DMS153 treated with DMSO at 0.1 percent for 48 hours (cell line): ENCODE measurements at regions not wholly inside any gene's neighbourhood (a gene's known extent, or its start where the extent isn't known, plus 50 kb on each side); places are given as distances from the start of the nearest gene placed in this dataset.
"Not testable (repeated sequence)": the region's sequence is repeated elsewhere in the genome, so short reads cannot be mapped to it uniquely, and the experiment has no call there.

Source experiments
- DNase-seq: peaks from one replicate; lab custom pipeline; 2025; ENCODE audit not compliant: unreplicated experiment; lab: John Stamatoyannopoulos, UW

DNA sequence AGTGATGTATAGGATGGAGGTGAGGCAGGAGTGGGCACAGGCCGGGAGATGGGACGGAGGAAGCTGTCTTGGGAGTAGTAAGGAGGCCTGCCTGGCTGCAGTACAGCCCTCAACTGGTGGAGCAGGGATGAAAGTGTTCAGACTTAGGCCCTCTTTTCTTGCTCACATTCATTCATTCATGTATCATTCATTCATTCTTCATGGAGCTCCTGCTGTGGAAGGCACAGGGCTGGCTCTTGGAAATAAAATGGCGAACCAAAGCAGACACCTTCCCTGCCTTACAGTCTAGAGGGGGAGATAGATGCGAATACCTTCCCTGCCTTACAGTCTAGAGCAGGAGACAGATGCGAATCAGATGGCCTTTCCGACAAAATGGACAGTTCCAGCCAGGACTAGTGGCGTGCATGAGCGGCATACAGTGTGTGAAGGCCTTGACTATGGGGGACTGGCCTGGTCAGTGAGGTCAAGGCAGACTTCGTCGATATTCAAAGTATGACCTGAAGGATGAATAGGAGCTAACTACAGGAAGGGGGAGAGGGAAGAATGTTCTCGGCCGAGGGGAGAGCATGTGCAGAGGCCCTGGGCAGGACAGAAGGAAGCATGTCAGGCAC lies 143.2 kb upstream of the TLE3 start:
- no peak for DNase-seq

DNA sequence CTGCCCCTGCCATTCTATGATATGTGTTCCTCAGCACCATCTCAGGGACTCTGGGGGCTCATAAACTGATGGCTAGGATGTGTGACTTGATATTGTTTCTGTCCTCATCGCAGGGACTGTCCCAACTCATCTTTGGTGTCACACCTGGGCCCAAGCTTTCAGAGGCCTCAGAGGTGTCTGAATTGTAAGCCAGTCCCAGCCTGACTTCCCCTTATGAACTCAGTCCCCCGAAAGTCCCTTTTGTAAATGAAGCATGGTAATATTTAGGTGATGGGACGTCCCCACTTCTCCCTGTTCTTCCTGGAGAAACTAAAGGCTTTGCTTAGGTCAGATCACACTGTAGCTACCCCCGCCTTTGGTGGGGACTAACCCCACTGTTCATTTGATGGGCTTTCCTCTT lies 142.4 kb upstream of the TLE3 start:
- no peak for DNase-seq

DNA sequence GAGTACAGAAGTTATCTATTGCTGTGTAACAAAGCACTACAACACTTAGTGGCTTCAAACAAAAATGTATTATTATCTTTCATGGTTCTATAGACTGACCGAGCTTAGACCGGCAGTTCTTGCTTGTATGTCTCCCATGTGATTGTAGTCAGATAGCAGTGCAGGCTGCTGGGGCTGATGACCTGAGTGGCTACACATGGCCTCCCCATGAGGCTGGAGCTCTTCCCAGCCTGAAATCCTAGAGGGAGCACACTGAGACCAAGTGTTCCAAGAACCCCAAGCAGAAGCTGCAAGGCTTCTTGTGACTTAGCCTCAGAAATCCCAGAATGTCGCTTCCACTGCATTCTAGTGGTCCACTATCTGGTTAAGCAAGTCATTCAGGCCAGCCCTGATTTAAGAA lies 141.2 kb upstream of the TLE3 start:
- DNase-seq: no peak

DNA sequence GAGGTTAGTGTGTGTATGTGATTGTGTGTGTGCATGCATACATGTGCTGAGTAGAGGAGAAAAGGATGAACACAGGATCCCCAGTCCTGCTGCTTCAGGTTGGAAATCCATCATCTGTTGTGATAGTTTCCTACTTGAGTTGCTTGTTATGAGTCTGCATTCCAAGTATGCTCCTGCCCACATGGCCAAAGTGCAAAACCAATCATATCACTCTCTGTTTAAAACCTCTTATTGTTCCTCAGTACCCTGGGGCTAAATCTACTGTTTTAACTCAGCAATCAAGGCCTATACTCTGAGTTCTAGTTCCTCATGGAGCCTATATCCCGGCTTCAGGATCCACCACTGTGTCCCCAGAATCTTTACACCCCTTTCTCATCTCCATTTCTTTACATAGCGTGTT lies 139.9 kb upstream of the TLE3 start:
- no peak for DNase-seq

DNA sequence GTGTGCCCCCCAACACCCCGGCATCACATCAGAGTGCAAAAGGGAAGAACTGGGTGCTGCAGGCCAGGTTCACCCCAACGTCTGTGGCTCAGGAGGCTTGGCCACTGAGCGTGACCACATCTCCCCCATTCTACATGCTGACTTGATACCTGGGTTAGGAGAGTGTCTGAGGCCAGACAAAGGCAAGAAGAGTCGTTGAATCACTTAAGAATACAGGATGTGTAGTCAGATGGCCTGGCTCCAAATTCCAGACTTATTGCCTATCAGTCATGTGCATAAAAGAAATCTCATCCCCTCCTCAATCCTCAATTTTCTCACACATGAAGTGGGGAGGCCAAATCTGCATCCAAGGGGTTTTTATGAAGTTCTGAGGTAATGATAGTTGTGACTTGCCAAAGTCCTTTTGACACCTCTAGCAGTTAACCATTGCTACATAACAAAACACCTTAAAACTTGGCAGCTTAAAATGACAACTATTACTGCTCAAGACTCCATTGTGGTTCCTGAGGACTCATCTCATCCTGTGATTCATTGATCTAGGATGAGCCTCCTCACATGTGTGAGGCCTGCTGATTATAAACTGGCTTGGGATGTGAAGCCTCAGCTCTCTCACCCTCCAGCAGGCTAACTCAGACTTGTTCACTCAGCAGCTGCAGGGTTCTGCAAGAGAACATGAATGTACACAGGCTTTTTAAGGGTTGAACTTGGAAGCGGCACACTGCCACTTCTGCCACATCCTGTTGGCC lies 138.8 kb upstream of the TLE3 start:
- DNase-seq: no peak

DNA sequence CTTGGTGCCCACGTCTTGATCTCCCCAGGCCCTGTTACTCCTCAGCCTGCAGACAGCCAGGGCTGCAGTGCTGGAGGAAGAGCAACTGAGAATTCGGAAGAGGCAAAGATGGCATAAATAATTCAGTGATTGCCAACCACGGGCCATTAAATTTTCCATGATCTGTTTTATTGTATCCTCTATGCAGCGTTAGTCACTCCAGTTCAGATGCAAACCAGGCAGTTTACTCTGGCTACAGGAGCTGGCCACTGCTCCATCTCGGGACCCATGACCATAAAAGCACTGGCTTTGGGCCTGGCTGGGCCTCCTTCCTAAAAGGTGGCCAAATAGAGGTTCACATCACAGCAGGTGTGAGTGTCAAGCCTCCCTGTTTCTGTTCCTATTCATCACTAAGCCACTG lies 137.6 kb upstream of the TLE3 start:
- DNase-seq: no peak

DNA sequence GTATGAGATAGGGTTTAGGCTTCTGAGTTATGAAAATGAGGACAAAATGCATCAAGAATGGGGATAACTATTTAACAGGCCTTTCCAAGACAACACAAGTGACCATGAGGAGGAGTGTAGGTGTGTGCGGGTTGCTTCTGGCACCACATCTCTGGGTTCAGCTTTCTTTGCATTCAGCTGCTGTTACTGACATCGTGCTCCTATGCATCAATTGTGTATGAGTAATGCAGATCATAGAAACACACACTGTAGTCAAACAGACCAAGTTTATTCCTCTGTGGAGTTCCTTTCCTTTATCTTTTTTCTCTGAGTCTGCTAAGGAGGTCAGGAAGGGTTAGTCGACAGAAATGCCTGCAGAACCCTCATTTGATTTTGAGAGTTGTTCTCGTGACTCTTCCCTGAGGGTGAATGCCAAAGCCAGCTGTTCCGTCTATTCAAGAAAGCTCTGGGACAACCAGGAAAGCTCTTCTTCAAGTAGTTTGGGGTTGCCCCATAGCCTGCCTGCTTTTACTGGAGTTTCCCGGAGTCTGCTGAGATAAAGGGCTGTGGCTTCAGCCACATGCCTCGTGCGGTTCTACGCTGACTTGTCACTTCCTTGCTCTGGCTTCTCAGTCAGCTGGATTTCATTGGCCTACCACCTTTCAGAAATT lies 136.7 kb upstream of the TLE3 start:
- no peak for DNase-seq

DNA sequence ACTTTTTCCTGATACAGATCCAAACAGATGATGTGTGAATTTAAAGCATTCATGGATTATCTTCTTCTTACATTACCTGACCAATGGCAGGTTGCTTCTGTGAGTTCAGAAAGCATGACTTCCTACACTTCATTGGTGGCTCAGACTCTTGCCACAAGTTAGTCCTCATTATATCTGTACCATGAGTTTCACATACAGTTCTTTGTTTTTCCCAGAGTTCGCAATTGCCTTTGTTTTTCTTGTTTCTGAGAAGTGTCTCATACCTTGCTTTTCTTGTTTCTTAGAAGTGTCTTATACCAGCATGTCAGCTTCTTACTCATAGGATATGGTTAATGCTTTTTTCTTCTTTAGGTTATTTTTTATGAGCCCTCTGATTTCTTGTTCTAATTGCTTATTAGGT lies 133.8 kb upstream of the TLE3 start:
- no peak for DNase-seq

DNA sequence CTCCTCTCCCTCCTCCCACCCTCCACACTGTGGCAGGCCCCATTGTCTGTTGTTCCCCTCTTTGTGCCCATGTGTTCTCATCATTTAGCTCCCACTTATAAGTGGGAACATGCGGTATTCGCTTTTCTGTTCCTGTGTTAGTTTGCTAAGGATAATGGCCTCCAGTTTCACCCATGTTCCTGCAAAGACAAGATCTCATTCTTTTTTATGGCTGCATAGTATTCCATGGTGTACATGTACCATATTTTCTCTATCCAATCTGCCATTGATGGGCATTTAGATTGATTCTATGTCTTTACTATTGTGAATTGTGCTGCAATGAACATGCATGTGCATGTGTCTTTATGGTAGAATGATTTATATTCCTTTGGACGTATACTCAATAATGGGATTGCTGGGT lies 130.2 kb upstream of the TLE3 start:
- not testable (repeated sequence) for DNase-seq

DNA sequence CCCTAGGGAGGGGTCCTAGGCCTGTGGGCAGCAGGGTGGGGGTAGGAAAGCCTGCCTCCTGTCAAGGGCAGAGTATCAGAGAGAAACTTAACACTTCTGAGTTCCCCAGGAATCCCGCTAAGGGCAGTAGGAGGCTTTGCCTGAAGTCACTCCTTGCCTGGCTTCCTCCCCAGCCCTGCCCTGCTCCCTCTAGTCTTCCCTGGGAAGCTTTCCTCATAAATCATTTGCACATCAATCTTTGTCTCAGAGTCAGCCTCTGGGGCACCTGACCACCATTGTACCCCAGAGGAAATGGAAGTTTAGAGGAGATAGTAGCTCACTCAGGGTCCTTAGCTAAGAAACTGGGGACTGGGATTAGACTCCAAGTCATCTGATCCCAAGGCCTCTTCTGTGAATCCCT lies 129.4 kb upstream of the TLE3 start:
- DNase-seq: no peak

DNA sequence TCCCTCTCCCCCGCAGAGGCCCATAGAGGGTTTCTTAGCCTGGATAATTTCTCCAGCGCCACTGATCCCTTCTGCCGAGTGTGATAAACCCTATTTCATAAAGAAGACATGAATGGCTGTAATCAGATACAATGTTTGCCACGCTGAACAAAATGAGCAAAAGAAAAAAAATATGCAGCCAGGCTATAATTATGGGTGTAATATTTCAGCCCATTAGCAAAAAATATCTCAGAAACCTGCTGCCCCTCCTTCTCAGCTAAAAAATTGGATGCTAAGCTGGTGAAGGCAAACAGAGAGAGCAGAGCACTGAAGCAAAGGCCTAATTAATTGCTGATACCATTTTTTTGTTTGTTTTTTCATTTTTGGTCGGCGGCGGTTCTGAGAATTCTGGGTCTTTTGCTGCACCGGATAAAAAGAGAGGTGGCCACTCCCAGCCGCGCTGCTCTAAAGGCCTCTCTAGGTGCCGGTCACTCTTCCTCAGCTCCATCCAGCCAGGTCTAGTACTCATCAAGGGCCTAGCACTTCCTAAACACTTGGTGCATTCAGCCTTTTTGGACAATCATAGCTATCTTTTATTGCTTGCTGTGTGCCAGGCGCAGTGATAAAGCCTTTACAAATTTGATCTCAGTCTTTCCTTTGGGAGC lies 128.7 kb upstream of the TLE3 start:
- DNase-seq: no peak

DNA sequence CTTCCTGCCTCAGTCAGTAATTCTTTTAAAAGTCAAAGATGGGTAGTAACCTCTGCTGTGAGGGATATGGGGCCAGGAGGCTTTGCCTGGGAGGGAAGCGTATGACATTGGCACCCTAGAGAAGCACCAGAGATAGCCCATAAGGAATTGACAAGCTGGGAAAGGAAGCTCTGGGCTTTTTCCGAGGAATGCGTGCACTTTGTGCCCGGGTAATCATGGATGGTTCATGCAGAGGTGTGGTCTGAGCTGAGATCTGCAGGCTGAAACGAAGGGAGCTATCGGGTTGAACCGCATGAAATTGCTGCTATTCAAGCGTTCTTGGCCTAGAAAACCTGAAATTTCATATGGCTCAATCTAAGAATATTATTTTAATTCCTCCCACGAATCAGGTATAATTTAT lies 127.7 kb upstream of the TLE3 start:
- DNase-seq: no peak

DNA sequence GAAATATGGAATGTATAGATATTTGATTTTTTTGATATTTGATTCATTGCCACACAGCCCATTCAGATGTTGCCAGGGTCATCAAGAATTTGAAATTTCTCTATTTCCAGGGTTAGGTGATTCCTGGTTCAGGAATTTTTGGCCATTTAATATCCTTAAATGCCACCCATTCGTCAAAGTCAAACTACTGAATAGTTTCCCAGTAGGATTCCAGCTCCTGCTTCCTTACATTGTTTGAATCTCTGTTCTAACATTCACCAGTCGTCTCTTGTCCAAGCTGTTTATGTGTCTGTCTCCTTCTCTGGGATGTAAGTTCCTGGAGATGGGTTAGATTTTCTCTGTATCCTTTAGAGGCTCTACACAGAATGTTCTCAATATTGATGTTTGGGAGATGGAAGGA lies 124.9 kb upstream of the TLE3 start:
- DNase-seq: no peak

DNA sequence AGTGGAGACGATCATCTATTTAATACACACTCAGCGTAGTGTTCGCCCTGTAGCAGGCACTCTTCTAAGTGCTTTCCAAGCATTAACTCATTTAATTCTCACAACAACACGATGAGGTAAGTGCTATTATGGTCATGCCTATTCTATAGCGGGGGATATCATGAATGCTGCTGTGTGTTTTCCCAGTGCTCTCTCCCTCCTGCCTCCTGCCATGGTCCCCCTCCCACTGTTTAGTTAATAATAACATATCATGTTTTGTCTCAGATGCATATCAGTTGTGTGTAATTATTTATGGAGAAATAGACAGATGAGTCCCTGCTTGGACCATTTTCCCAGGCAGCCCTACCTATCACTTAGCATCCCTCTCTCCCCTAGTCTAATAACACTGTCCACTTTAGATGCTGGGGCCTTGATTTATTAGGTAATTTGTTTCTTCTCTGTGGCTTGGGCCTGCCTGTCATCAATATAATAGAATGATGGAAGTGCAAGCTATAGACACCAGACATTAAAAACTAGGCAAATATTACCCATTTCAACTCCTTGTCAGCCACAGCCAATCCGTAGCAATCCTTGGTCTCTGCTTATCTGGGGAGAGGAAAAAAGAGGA lies 122.9 kb upstream of the TLE3 start:
- no peak for DNase-seq

DNA sequence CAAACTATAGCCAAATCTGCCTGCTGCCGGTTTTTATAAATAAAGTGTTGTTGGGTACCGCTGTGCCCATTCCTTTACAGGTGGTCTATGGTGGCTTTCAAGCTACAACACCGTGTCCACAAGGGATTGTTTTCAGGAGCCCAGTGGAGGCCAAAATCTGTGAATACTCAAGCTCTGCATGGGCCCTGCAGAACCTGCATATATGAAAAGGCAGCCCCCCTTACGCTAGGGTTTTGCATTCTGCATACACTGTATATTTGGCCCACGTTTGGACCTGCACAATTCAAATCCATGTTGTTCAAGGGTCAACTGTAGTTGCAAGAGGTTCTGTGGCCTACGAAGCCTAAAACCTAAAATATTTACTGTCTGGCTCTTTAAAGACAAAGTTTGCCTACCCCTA lies 122.2 kb upstream of the TLE3 start:
- no peak for DNase-seq

DNA sequence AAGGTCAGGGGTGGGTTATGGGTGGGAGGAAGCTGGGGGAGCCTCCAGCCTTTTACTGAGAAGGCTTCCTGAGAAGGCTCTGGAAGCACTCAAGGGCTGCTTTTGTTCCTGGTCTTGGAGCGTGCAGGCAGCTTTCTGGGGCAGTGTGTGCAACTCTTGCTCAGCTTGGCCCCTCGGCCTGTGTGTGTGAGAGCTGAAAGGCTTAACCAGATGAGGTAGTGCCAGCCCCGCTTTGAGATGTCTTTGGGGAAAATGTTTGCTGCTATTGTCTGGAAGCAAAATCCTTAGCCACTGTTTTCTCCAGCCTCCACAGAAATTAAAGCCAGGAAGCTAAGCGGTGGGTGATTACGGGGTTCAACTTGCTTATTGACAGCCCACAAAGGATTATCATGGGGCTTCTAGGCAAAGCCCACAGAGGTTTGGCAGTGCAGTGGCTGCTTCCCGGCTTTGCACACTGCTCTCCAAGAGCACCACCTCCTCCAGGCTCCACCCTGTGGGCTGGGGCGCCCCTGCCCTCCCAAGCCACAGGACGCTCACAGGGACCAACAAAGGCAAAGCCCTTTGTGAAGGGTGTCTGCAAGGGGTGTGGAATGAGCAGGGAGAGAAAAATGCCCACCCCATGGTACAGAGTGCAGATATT lies 121.7 kb upstream of the TLE3 start:
- DNase-seq: no peak

DNA sequence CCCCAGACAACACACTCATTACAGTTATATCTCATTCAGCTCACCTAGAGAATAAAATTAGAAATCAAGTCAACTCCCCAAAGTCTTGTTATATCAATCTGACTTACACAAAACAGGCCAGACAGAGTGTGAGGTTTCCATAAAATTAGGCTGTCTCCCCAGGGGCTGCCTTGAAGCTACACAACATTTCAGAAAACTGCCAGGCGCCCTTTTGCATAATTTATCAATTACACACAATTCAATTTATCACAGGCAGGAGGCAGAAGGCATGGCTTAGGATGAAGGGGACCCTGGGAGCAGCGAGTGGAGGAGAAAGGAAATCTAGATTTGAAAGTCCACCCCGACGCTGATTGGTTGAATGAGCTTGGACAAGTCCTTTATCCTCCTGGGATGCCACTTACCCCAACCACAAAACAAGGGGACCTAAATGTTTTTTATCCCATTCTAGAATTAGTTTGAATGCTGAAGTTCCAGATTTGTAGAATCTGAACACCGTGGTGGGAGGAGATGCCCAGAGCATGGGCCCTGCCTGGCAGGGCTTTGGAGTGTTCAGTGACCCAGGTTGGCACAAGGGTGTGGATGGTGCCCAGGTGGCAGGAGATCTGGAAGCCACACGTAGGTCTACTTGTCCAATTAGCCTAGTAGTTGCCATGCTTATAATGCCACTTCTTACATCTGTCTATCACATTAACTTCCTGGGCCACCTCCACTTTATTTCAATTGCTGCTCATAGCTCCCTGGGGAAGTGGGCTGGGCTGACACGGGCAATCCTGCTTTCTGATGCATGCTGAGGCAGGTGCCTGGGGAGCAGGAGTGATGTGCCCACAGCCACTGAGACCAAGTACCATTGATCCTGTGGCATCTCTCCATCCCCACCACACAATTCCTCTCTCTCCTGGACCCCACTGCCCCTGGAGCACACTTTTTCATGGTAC lies 119.8 kb upstream of the TLE3 start:
- DNase-seq: no peak

DNA sequence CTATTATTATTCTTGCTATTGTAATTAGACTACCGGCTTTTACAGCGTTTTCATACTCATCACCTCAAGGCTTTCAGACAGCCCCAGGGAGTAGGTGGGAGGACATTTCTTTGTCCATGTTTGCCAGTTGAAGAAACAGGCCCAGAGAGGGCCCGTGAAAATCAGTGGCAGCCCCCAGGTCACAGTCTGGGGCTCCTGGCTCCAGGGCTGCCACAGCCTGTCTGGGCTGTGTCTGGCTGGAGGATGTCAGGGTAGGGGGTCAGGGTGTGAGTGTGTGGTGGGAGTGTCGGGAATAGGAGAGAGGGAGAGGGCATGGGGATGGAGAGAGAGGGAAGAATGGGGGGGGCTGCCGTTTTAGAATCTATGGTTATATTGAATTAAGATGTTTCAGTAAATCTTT lies 118.2 kb upstream of the TLE3 start:
- DNase-seq: no peak

DNA sequence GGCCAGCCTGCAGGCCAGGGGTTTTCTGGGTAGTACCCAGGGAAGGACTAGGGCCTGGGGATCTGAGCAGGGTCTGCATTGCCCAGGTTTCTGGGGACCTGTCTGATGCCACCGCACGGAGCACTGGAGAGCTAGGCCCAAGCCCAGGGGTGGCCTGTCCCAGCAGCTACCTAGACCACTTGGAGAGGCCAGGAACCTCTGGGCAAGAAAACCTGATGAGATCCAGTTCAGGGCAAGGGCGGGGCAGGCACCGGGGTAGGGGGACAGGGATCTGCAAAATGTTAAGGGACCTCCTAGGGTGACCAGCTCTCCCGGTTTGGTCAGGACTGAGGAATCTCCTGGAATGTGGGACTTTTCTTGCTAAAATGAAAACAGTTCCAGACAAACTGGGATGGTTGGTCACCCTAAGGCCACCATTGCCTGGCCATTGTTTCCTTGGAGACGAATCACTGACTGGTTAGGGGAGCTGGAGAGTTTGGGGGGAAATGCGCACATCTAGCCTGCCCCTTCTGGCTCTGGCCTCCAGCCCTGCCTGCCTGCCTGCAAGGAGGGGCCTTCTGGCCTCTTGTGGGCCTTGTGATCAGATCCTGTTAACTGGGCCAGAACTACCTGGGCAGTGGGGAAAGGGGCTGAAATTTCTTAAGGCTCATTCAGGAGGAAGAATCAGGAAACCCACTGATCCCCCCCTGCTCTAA lies 117.4 kb upstream of the TLE3 start:
- DNase-seq: no peak

DNA sequence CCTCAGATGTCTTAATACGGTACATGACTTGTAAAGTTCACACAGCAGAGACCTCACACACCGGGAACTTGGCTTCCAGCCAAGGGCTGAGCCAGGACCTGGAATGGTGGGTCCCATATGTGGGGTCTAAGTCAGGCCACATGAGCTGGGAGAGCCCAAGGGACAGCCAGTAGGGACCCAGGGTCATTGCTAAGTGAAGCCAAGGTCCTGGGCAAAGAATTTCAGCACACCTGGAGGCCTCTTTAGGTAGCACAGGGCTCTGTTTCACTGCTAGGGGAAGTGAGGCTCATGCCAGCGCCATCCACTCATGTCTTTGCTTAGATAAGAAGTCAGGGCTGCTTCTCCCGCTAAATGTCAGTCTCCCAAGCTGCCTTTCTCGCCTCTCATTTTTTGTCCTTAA lies 116.6 kb upstream of the TLE3 start:
- DNase-seq: no peak
